ENCODE measurements at regions not wholly inside any gene's neighbourhood (a gene's known extent, or its start where the extent isn't known, plus 50 kb on each side); places are given as distances from the start of the nearest gene placed in this dataset.

DNA sequence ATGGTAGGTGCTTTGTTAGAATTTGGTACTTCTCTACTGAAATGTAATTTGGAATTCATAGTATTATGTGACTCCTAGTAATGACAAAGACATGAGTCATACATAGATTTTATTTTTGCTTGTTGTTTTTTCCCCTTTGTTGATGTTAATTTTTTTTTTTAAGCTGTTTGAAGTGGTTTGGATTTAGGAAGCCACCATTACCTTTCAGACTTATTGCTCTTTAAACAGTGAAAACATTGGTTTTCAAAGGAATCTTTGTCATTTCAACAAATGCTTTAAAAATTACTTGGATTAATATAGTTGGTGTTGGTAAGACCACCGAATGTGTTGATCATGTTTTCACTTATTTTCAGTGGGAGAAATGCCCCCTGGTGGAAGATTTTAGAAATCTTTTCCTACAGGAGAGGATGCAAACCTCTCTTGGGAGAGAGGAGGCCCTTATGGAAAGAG, 170.1 kb upstream of the PITX1 start:
- peak; percentile 69 for DNase-seq (ENCODE audit: low spot score)

DNA sequence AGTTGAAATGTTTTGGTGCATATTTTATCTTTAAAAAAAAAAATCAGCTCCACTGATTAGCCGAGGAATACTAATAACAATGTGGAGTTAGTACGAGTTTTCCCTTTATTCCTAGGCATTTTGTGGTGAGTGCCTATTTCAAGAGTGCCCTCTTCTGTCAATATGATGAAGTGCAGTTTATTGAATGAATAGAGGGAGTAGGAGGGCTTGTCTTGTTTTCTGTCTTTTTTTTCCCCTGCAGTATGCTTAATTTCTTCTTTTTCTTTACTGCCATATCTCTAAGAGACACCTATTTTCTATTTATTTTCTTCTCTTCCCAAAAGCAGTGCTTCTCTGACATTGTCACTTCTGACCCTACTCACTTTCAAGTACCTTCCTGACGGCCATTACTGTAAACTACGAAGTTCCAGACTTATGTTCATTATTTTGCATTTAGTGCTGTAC, 169.6 kb upstream of the PITX1 start:
- peak; percentile 35 for DNase-seq (ENCODE audit: low spot score)

DNA sequence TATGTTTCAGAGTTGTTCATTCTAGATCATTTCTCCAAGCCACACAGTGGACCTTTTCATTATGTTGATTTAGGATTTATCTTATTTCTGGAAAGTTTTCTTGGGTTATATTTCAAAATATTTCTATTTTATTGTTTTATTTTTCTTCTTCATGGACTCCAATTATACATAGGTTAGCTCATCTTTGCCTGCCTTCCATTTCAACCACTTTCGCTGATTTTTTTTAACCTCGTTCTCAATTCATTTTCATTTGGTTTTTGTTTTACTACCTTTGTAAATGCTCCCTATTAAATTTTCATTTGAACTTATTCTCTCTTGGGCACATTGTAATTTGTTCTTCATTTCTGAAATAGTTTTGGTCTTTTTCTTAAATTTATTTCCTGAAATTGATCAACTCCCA, 169.0 kb upstream of the PITX1 start:
- no peak for DNase-seq (ENCODE audit: low spot score)

DNA sequence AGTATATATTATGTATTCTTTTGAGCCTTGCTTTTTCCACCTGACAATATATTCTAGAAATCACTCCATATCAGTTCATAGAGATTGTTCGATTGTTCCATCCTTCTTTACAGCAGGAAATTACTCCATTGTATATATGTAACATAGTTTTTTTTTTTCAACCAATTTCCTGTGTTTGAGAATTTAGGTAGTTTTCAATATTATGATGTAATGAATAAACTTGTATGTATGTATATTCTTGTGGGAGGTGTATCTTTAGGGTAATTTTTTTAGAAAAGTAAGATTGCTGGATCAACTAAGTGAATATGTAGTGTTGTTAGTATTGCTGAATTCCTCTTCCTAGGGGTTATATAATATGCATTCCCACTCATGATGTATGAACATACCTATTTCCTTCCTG, 165.9 kb upstream of the PITX1 start:
- DNase-seq (ENCODE audit: low spot score): no peak

DNA sequence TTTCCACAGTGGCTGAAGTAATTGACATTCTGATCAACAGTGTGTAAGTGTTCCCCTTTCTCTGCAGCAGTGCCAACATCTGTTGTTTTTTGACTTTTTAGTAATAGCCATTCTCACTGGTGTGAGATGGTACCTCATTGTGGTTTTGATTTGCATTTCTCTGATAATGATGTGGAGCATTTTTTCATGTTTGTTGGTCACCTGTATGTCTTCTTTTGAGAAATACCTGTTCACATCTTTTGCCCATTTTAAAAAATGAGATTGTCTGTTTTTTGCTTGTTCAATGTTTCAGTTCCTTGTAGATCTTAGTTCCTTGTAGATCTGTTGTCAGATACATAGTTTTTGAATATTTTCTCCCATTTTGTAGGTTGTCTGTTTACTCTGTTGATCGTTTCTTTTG, 162.5 kb upstream of the PITX1 start:
- DNase-seq (ENCODE audit: low spot score): no peak

DNA sequence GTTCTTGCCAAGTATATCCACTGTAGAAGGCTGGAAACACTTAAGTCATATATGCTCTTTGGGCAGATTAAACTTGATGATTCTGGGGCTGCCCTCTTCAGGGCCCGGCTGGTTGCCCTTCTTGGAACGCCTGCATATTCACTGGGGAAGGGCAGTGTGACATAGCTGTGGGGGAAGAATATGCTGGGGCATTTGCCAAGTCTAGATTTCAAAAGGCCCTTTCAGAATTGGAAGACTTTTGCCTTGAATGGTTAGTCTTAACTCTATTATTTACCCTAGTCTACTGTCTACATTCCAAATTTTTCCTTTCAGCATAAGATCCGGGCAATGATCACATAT, 161.2 kb upstream of the PITX1 start:
- DNase-seq (ENCODE audit: low spot score): no peak

DNA sequence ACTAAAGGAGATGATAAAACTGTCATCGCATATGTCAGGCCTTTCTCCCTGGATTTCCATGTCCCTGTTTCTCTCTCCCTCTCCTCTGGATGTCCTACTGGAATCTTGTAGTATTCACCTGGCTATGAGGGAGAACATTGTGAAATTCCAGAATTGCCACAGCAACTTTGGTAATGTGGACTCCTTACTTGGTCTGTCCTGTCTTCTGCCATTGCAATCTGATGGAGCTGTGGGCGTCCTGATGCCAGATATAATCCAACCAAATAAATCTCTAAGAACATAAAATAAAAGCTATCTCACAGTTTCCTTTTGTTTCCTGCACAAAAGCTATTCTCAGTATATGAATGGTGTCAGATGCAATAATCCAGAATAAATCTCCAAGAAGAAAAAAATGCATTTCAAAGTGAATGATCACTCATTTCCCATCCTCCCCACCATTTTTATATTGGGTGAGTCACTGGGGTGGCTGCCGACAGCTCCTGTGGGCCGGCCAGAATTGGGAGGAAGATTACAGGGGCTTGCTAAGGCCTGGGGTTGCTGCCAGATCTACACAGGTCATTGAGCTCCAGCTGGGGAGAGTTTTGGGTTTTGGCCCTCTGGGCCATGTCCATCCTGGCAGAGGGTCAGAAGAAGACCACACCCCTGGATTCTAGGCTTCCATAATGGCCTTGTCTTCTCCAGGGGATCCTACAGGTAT, 160.7 kb upstream of the PITX1 start:
- no peak for DNase-seq (ENCODE audit: low spot score)

DNA sequence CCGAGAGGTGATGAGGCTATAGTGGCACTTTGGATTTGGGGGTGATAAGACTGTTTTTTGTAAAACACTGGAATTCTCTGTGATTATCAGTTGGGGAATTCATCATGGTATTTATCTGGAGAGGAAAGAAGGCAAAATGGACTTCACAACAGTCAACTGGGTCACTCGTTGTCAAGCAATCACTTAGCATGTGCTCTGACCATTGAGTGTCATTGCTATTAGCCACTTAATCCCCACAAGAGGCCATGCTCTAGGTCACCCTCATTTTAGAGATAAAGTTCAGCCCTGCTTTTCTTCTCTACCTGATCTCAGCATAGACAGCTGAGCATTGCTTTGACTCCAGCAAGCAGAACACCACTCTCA, 160.1 kb upstream of the PITX1 start:
- DNase-seq (ENCODE audit: low spot score): no peak

DNA sequence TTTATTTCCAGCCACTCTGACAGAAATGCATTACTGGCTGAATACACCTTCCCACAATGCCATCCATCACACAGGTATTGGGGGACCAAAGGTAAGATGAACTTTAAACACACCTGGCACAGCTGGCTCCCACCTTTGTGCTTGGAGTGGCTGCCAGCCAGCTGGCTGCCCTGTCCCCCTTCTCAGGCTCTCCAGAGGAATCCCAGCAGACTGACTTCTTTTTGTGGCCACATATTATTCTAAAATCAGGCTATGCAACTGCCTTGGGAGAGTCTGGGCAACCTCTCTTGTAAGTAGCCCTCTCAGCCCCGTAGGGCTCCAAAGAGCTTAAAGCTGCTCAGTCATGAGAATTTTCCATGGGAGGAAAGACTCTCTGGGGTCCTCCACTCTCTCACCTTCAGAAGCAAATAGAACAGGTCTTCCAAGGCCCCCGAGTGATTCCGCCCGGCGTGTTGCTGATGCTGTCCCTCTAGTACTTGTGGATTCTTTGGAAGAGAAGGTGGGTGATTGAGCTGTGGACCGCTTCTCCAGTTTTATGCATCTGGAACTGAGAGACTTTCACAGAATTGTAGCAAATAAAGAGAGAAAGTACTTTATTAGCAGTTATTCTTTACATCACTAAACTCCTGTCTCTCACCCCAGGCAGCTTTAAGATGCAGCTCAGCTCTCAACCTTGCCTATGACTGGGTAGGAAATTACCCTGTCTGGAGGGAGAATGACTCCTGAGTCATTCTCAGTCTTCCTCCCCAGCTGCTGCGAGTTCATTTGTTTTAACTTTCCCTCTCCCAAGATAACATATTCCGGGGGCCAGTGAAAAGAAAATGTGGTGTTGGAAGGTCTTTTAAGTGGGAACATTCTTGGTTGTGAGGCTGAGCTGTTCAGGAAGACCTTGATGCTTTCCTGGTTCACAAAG, 159.4 kb upstream of the PITX1 start:
- peak; percentile 44 for DNase-seq (ENCODE audit: low spot score)

DNA sequence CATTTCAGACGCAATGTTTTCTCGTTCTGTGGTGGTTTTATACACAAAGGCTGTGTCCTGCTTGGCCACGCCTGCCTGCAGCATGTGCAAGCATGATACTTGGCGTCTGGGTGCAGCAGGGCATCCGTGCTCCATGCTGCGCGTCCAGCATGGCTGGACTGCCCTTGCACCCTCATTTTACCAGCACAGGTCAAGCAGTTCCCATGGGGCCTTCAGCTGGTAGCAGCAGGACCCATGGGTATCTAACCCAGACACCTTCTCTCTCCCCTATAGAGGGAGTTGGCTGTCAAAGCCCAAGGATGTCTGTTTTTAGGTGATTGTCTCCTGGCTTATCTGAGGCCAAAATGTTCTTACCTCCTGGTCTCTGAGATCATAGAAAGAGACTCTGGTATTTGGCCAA, 158.3 kb upstream of the PITX1 start:
- no peak for DNase-seq (ENCODE audit: low spot score)

DNA sequence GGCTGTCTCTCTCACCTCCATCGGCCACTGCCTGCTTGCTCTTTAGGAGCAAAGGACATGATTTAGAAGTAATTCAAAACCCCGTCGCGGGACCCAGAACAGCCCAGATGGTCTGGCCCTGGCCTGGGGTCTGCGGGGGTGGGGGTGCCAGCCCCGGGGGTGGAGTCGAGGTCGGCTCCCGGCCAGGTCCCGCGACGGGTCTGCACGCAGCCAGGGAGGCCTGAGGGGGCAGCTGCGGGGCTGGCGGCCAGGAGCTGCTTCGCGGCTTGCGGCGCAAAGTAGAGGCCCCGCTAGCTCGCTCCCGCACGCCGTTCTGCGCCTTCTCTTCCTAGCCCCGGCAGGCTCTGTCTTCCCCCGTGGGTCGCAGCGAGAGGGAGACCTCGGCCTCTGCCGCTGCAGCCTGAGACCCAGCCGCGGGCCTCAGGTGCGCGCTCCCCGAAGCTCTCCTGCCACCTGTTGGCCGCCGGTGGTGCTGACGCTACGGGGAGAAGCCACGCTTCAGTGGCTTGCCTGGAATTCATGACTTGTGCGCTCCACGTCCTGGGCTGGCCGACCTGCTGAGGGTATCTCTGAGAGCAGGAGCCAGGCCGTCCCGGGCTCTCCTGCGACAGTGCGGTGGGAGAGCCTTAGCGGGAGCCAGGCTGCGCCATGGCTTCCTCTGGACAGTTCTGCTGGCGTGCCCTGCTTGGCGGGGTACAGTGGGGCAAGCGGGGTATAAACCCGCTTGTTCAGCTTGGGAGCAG, 157.2 kb upstream of the PITX1 start:
- DNase-seq (ENCODE audit: low spot score): peak; percentile 59

DNA sequence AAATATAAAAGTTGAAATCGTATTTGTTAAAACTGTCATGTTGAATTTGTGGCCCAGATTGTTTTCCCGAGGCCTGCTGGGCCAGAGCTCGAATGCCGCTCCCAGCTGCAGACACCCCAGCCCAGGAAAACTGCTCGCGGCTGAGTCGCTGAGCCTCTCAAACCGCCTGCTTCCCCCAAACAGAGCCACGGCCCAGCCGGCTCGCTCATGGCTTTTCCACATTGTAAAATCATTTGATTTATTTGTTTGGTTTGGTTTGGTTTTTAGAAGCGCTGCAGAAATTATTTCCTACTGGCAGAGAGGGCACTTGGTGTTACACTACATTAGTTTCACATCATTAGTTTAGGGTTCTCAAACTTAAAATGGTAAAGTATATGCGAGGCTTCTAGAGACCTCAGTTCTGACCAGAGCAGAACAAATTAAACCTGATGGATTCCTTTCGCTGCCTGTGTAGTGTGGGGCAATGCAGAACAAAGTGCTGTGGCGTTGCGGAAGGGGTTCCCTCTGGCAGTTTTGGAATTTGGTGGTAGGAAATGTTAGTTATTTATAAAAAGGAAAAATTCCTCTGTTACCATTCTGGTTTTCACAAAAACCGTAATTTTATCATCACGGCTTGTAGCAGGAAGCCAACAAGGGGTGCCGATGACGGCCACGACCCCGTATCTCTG, 156.5 kb upstream of the PITX1 start:
- no peak for DNase-seq (ENCODE audit: low spot score)

DNA sequence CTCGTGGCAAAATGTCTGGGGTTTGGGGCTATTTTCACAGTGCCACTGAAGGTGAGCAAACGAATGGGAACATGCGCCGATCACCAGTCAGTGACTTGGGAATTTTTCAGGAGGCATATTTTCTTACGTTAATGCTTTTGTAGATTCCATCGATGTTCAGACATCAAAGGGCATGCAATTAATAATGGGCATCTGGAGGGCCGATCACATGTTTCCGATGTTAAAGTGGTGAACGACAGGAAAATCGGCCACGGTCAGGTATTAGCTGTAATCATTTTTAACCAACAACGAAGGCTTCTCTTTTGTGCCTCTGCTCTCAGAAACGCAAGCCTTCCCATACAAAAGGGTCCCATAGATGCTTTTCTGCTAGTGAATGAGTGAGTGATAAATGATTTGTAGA, 155.0 kb upstream of the PITX1 start:
- DNase-seq (ENCODE audit: low spot score): no peak

DNA sequence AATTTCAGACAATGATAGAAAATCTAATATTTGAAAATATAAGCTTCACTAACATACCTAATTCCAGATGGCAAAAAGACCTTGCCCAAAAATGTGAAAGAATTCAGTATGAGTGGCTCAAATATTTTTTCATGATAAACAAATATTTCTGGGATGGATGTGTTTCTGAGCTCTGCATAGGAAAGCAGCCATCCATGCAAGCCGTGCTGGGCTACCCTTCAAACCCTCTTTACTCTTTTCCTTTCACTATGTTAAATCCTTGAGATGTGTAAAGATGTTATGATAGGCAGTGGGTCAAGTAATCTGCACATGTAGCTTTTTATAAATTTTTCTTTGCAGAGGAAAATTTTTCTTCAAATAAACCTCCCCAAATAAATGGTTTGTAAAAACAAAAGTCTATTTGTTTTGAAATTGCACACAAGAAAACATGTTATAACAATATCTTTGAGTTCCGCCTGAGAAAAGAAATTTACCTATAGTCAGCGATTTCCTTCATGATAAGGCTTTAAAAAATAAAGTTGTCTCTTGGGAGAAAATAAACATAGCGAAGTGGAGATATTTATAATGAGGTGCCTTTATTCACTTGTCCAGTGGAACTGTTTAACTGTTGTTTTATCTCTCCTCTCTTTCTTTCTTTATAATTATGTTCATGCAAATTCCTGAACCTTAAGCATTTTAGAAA, 154.3 kb upstream of the PITX1 start:
- no peak for DNase-seq (ENCODE audit: low spot score)

DNA sequence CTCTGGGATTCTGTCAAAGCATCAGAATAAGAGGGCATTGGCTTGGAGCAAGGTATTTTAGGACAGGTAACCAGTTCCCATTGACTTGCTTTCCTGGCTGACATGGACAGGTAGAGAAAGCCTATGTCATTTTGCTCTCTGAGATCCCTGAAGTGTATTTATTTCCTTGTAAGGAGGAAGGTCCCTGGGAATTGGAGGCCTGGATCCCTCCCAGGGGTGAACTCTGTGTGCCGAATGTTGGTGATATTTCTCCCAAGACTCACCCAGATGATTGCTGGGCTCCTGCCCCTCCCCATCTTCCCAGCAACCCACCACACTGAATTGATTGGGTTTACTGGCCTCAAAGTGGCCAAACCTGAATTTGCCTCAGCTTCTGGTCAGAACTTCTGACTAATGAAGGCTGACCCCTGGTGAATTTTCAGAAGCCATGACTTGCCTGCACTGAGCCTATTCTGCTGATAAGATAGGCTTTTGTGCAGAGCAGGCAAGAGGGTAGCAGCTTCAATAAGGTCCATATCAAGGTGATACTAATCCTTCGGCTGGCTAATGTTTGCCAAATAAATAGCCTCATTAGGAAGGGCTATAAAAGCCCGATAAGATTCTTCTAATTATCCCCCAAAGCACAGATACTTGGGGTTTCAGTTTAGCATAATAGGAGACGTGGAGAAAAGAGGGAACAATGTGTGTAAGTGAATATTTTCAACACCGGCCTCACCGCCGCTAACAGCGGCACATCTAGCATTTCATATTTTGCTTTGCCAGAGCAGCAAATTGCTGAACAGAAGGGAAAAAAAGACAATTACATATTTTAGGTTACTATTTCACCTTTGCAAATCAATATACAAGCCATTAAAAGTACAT, 152.9 kb upstream of the PITX1 start:
- no peak for DNase-seq (ENCODE audit: low spot score)

DNA sequence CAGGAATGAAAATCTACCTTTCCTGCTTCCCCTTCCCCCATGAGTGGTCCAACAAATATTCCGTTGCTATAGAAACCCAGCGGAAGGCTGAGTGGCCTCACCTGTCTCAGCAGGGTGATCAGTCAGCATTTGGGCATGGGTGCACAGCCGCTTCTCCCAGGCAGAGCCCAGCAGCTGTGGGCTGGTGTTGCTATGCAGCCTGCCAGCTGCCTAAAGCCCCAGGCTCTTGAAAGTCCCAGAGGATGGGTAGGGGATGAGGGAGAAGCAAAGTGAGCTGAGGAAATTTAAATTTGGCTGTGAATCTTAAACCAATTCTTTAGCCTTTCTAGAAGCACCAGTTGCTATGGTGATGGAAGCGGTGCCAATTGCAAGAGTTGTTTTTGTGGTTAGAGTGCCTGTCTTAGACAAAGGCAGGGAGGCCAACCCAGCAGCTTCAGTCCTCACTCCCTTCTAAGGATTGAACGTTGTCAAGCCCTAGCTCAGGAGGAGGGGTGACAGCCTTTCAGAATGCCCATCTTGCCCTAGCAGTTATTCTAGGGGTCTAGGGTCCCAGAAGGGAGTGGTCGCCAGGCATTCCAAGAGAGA, 151.5 kb upstream of the PITX1 start:
- no peak for DNase-seq (ENCODE audit: low spot score)

DNA sequence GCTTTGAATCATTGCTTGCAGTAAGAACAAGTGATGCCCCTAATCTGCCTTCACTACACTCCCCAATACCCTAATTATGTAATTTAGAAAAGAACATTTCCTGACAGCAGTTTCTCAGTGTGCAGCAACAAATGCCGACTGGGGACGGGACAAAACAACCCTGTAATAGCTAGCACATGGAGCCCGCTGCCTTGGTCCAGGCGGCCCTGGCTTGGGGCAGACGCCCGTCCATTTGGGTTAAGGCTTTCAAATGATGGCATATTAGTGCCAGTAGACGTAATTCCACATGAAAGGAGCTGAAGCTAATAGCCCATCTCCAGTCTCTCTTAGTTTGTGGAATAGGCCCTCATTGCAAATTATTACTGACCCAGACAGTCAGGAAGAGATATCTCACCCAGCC, 150.6 kb upstream of the PITX1 start:
- no peak for DNase-seq (ENCODE audit: low spot score)

DNA sequence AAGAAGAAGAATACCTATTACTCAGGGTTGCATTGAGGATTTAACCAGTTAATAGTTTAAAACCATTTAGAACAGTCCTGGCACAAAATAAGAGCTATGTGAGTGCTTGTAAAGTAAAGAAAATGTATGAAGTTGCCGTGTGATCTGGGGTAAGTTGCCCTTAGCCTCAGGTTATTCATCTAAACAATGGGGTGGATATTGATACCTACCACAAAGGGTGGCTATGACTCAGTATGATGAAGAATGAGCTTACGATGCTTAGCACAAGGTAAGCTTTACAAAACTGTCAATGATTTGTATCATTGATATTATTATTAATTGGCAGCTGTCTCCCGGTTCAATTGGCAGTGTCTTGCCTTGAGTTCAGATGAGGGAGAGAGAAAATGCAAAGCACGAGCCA, 149.4 kb upstream of the PITX1 start:
- no peak for DNase-seq (ENCODE audit: low spot score)

DNA sequence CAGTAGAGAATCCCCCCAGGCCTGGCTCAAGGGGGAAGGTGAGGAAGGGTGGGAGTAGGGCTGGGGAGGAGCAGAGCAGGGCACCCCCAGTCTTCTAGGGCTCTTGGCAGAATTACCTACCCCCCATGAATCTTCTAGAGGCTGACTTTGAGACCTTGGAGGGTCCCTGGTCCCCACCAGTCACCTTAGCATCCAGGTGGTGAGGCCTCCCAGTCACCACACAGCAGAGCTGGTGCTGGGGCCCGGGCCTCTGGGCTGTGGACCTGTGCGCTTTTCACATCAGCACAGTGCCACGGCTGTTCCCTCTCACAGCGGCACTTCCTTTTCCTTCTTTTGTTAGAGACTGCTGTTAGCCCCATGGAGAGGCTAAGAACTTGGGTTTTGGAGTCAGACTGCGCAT, 148.6 kb upstream of the PITX1 start:
- DNase-seq (ENCODE audit: low spot score): no peak

DNA sequence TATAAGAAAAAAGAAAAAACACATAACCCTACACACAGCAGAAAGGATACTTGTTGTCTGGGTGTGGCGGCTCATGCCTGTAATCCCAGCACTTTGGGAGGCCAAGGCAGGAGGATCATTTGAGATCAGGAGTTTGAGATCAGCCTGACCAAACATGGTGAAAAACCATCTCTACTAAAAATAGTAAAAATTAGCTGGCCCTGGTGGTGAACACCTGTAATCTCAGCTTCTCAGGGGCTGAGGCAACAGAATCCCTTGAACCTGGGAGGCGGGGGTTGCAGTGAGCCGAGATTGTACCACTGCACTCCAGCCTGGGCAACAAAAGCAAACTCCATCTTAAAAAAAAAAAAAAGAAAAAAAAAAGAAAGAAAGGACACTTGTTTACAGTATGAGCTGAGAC, 147.6 kb upstream of the PITX1 start:
- DNase-seq (ENCODE audit: low spot score): no peak

Measured in kidney capillary endothelial cell (primary cell).